CD8-positive, alpha-beta memory T cell (primary cell): ENCODE measurements at regions not wholly inside any gene's neighbourhood (a gene's known extent, or its start where the extent isn't known, plus 50 kb on each side); places are given as distances from the start of the nearest gene placed in this dataset.

ENCODE experiments used
- CTCF ChIA-PET: fragments of 350-600 bp; sonication (Branson Sonifier 250); formaldehyde crosslinking; loops from one replicate; lab custom pipeline; 2021; ENCODE audit warnings: antibody characterized with exemption; lab: Charles Lee
- POLR2A ChIA-PET: fragments of 350-600 bp; sonication (Branson Sonifier 250); formaldehyde crosslinking; loops from one replicate; lab custom pipeline; 2021; ENCODE audit warnings: antibody characterized with exemption; lab: Charles Lee
- DNase-seq, 5 donors: peaks; one replicate each; pipeline versions ENCODE4 v3.0.0 to v3.0.0-alpha.2; 2020 to 2022; ENCODE audit warnings: mixed read lengths in 1 of 5
- H3K27ac ChIP-seq: one replicate; pipeline ENCODE4 v1.7.0; 2013; ENCODE audit warnings: low read depth, mild to moderate bottlenecking, low read length, moderate library complexity
- H3K27me3 ChIP-seq: 2 replicates; pipeline ENCODE4 v1.7.0; 2013; ENCODE audit warnings: low read length, mild to moderate bottlenecking; ENCODE audit not compliant: insufficient read depth, poor library complexity, severe bottlenecking
- H3K36me3 ChIP-seq: 2 replicates; pipeline ENCODE4 v1.7.0; 2013; ENCODE audit warnings: mild to moderate bottlenecking, low read length, moderate library complexity; ENCODE audit not compliant: insufficient read depth
- H3K4me1 ChIP-seq: 2 replicates; pipeline ENCODE4 v1.7.0; 2013; ENCODE audit warnings: mild to moderate bottlenecking, low read length, moderate library complexity; ENCODE audit not compliant: insufficient read depth
- H3K4me3 ChIP-seq: 2 replicates; pipeline ENCODE4 v1.7.0; 2013; ENCODE audit warnings: mild to moderate bottlenecking, low read length
- H3K9me3 ChIP-seq: 2 replicates; pipeline ENCODE4 v1.7.0; 2013; ENCODE audit warnings: mild to moderate bottlenecking, low read length
- H3K27ac Mint-ChIP-seq, 8 donors: one replicate each; pipeline ENCODE4 v1.8.0; 2020 to 2021; ENCODE audit warnings: mixed read lengths in 8 of 8, mild to moderate bottlenecking in 6 of 8, inconsistent platforms in 3 of 8, moderate library complexity in 3 of 8
- H3K27me3 Mint-ChIP-seq, 2 donors: one replicate each; pipeline ENCODE4 v1.8.0; 2020 to 2021; ENCODE audit warnings: mixed read lengths in 2 of 2, mild to moderate bottlenecking in 1 of 2, moderate library complexity in 1 of 2
- H3K36me3 Mint-ChIP-seq, 3 donors: one replicate each; pipeline ENCODE4 v1.8.0; 2020 to 2021; ENCODE audit warnings: mixed read lengths in 3 of 3, inconsistent platforms in 1 of 3, mild to moderate bottlenecking in 1 of 3
- H3K4me1 Mint-ChIP-seq, 3 donors: one replicate each; pipeline ENCODE4 v1.8.0; 2020 to 2021; ENCODE audit warnings: mixed read lengths in 3 of 3, inconsistent platforms in 1 of 3, mild to moderate bottlenecking in 1 of 3
- H3K4me3 Mint-ChIP-seq, 7 donors: one replicate each; pipeline ENCODE4 v1.8.0; 2020 to 2021; ENCODE audit warnings: mixed read lengths in 7 of 7, mild to moderate bottlenecking in 6 of 7, moderate library complexity in 4 of 7, inconsistent platforms in 2 of 7
- H3K9me3 Mint-ChIP-seq, 5 donors: one replicate each; pipeline ENCODE4 v1.8.0; 2020 to 2022; ENCODE audit warnings: mixed read lengths in 5 of 5, mild to moderate bottlenecking in 3 of 5, moderate library complexity in 2 of 5, inconsistent platforms in 1 of 5

DNA sequence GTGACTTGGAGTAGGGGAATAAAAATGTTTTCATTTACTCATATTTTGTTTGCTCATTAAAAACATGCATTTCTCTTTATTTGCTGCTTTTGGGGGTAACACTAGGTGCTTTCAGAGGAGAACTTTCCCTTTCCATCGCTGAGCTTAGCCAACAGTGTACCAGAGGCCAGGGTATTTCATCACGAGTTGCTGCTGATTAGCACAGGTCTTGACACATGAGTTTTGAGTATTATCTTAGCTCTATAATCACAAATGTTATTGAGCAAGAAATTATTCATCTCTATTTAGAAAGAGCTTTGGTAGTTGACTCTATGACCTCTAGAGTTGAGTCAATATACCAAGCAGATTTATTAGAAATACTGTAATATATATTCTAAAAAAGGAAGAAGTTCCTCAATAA lies 375.9 kb downstream of the NXPH1 start:
- Mint-ChIP-seq H3K9me3 (peaks cover 0 to 23% (median 2%) of the 10 kb centered on the region in 5 donors), H3K4me3 (no peak overlapping the region), H3K27ac (no peak overlapping the region), H3K36me3 (no peaks in the 10 kb centered on the region), H3K27me3 (no peaks in the 10 kb centered on the region), H3K4me1 (no peaks in the 10 kb centered on the region)
- no peak for DNase-seq
- ChIA-PET POLR2A (no interaction called here), CTCF (no interaction called here)
- no peaks in the 10 kb centered on the region for H3K9me3 ChIP-seq
- no peaks in the 10 kb centered on the region for H3K36me3 ChIP-seq
- H3K4me1 ChIP-seq = no peaks in the 10 kb centered on the region
- no peak overlapping the region for H3K27ac ChIP-seq
- no peak overlapping the region for H3K4me3 ChIP-seq
- no peaks in the 10 kb centered on the region for H3K27me3 ChIP-seq

DNA sequence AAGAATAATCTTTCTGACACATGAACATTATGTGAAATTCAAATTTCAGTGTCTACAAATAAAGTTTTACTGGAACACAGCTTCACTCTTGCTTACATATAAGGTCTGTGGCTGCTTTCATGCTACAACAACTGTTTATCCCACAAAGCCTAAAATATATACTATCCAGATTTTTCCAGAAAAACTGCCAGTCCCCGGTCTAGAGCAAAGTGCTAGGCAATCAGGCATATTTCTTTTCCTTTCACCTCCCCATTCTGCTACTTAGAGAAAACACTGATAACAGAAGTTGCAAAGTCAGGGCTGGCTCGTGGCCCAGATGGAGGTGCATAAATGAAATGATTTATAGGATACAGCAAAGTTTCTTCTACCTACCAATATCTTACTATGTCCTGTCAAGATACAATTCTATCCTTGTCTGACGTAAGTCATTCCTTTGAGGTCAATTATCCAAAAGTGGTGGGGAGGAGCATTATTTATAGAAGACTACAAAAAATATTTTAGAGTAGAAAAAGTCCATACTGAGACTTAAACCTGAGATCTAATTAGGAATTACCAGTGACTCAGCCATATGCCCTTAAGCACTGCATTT lies 384.1 kb downstream of the NXPH1 start:
- Histone ChIP-seq H3K4me1 (no peaks in the 10 kb centered on the region), H3K27me3 (no peaks in the 10 kb centered on the region), H3K36me3 (no peaks in the 10 kb centered on the region), H3K4me3 (no peak overlapping the region), H3K27ac (no peak overlapping the region), H3K9me3 (no peaks in the 10 kb centered on the region)
- no peak overlapping the region for H3K27ac Mint-ChIP-seq
- ChIA-PET CTCF (no interaction called here), POLR2A (no interaction called here)
- H3K9me3 Mint-ChIP-seq = peaks cover 0 to 25% (median 7%) of the 10 kb centered on the region in 5 donors
- no peak overlapping the region for H3K4me3 Mint-ChIP-seq
- no peaks in the 10 kb centered on the region for H3K4me1 Mint-ChIP-seq
- no peak for DNase-seq
- H3K36me3 Mint-ChIP-seq = no peaks in the 10 kb centered on the region
- peaks cover 0 to 2% of the 10 kb centered on the region in 2 donors for H3K27me3 Mint-ChIP-seq

- DNase-seq = no peak
- Mint-ChIP-seq H3K36me3 (no peaks in the 10 kb centered on the region), H3K4me3 (no peak overlapping the region), H3K27me3 (peaks cover 0 to 2% of the 10 kb centered on the region in 2 donors), H3K9me3 (peaks cover 2 to 21% (median 11%) of the 10 kb centered on the region in 5 donors), H3K4me1 (no peaks in the 10 kb centered on the region), H3K27ac (no peak overlapping the region)
- Histone ChIP-seq H3K36me3 (no peaks in the 10 kb centered on the region), H3K27ac (no peak overlapping the region), H3K4me3 (no peak overlapping the region), H3K9me3 (no peaks in the 10 kb centered on the region), H3K27me3 (no peaks in the 10 kb centered on the region), H3K4me1 (no peaks in the 10 kb centered on the region)
- POLR2A ChIA-PET = no interaction called here
- CTCF ChIA-PET = no interaction called here
Observed at GRCh38 chr7:8818406-8818805, 385.0 kb downstream of the NXPH1 start.

DNA sequence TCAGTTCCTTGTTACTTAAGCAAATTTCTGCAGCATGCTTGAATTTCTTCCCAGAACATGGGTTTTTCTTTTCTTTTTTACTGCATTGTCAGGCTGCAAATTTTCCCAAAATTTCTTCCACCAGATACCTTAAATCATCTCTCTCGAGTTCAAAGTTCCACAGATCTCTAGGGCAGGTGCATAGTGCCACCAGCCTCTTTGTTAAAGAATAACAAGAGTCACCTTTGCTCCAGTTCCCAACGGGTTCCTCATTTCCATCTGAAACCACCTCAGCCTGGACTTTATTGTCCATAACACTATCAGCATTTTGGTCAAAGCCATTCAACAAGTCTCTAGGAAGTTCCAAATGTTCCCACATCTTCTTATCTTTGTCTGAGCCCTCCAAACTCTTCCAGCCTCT lies 389.2 kb downstream of the NXPH1 start:
- Histone ChIP-seq H3K27me3 (no peaks in the 10 kb centered on the region), H3K4me1 (no peaks in the 10 kb centered on the region), H3K9me3 (no peaks in the 10 kb centered on the region), H3K4me3 (no peak overlapping the region), H3K27ac (no peak overlapping the region), H3K36me3 (no peaks in the 10 kb centered on the region)
- CTCF ChIA-PET = no interaction called here
- POLR2A ChIA-PET = no interaction called here
- H3K27ac Mint-ChIP-seq = no peak overlapping the region
- H3K27me3 Mint-ChIP-seq = no peaks in the 10 kb centered on the region
- no peaks in the 10 kb centered on the region for H3K36me3 Mint-ChIP-seq
- H3K4me3 Mint-ChIP-seq = no peak overlapping the region
- H3K4me1 Mint-ChIP-seq = no peaks in the 10 kb centered on the region
- H3K9me3 Mint-ChIP-seq = peaks cover 2 to 24% (median 12%) of the 10 kb centered on the region in 5 donors
- no peak for DNase-seq

- no peaks in the 10 kb centered on the region for H3K4me1 ChIP-seq
- H3K9me3 ChIP-seq = no peaks in the 10 kb centered on the region
- no peak overlapping the region for H3K4me3 ChIP-seq
- ChIA-PET CTCF (no interaction called here), POLR2A (no interaction called here)
- Mint-ChIP-seq H3K4me3 (no peak overlapping the region), H3K9me3 (peaks cover 2 to 27% (median 11%) of the 10 kb centered on the region in 5 donors), H3K36me3 (no peaks in the 10 kb centered on the region), H3K4me1 (no peaks in the 10 kb centered on the region), H3K27me3 (no peaks in the 10 kb centered on the region), H3K27ac (no peak overlapping the region)
- no peak overlapping the region for H3K27ac ChIP-seq
- H3K27me3 ChIP-seq = no peaks in the 10 kb centered on the region
- no peaks in the 10 kb centered on the region for H3K36me3 ChIP-seq
- DNase-seq = no peak
Observed at GRCh38 chr7:8823486-8823885, 390.1 kb downstream of the NXPH1 start.

- H3K36me3 ChIP-seq = no peaks in the 10 kb centered on the region
- no peak overlapping the region for H3K27ac Mint-ChIP-seq
- DNase-seq = no peak
- no peaks in the 10 kb centered on the region for H3K27me3 ChIP-seq
- no peaks in the 10 kb centered on the region for H3K4me1 ChIP-seq
- H3K27me3 Mint-ChIP-seq = no peaks in the 10 kb centered on the region
- ChIA-PET CTCF (no interaction called here), POLR2A (no interaction called here)
- H3K9me3 ChIP-seq = no peaks in the 10 kb centered on the region
- H3K4me3 ChIP-seq = no peak overlapping the region
- no peak overlapping the region for H3K27ac ChIP-seq
- H3K9me3 Mint-ChIP-seq = peaks cover 2 to 26% (median 8%) of the 10 kb centered on the region in 5 donors
- H3K4me3 Mint-ChIP-seq = no peak overlapping the region
- H3K4me1 Mint-ChIP-seq = no peaks in the 10 kb centered on the region
- no peaks in the 10 kb centered on the region for H3K36me3 Mint-ChIP-seq
Observed at GRCh38 chr7:8827329-8827728, 393.9 kb downstream of the NXPH1 start.

- Histone ChIP-seq H3K4me1 (no peaks in the 10 kb centered on the region), H3K9me3 (no peaks in the 10 kb centered on the region), H3K4me3 (no peak overlapping the region), H3K36me3 (no peaks in the 10 kb centered on the region), H3K27ac (no peak overlapping the region), H3K27me3 (no peaks in the 10 kb centered on the region)
- Mint-ChIP-seq H3K27ac (no peak overlapping the region), H3K4me1 (no peaks in the 10 kb centered on the region), H3K9me3 (peaks cover 0 to 26% (median 5%) of the 10 kb centered on the region in 5 donors), H3K27me3 (no peaks in the 10 kb centered on the region), H3K4me3 (no peak overlapping the region), H3K36me3 (no peaks in the 10 kb centered on the region)
- POLR2A ChIA-PET = no interaction called here
- CTCF ChIA-PET = no interaction called here
- no peak for DNase-seq
Observed at GRCh38 chr7:8829100-8829499, 395.7 kb downstream of the NXPH1 start.

DNA sequence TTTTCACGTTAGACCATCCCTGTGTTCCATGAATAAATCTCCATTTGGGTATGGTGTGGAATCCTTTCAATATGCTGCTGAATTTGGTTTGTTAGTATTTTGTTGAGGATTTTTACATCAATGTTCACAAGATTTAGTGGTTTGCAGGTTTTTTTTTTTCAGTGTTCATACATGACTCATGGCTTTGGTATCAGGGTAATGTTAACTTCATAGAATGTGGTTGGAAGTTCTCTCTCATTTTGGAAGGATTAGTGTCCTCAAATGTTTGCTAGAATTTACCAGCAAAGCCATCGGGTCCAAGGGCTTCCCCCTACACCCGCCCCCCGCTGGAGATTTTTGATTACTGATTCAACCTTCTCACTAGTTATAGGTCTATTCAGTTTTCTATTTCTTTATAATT lies 398.0 kb downstream of the NXPH1 start:
- H3K4me3 Mint-ChIP-seq = no peak overlapping the region
- no peaks in the 10 kb centered on the region for H3K4me1 Mint-ChIP-seq
- Histone ChIP-seq H3K4me1 (no peaks in the 10 kb centered on the region), H3K4me3 (no peak overlapping the region), H3K36me3 (no peaks in the 10 kb centered on the region), H3K9me3 (no peaks in the 10 kb centered on the region), H3K27ac (no peak overlapping the region), H3K27me3 (no peaks in the 10 kb centered on the region)
- ChIA-PET POLR2A (no interaction called here), CTCF (no interaction called here)
- H3K36me3 Mint-ChIP-seq = no peaks in the 10 kb centered on the region
- DNase-seq = no peak
- H3K9me3 Mint-ChIP-seq = peaks cover 0 to 24% (median 5%) of the 10 kb centered on the region in 5 donors
- no peak overlapping the region for H3K27ac Mint-ChIP-seq
- H3K27me3 Mint-ChIP-seq = no peaks in the 10 kb centered on the region
